Epithelial cell of esophagus (primary cell): ENCODE measurements at regions not wholly inside any gene's neighbourhood (a gene's known extent, or its start where the extent isn't known, plus 50 kb on each side); places are given as distances from the start of the nearest gene placed in this dataset.
"Not testable (repeated sequence)": the region's sequence is repeated elsewhere in the genome, so short reads cannot be mapped to it uniquely, and the experiment has no call there.

ENCODE experiments used
- DNase-seq: peaks from one replicate; pipeline ENCODE4 v3.0.0; 2010; ENCODE audit warnings: low read depth
- H3K4me3 ChIP-seq: 2 replicates; pipeline ENCODE4 v1.5.1; 2011; ENCODE audit warnings: mild to moderate bottlenecking, low read length, control low read depth
- CTCF ChIP-seq: IDR thresholded peaks from 2 replicates; pipeline ENCODE4 v1.5.1; 2011; ENCODE audit warnings: low read depth, mild to moderate bottlenecking, low read length, control low read depth, inconsistent platforms; ENCODE audit not compliant: insufficient read depth; ENCODE audit errors: missing control alignments

GRCh38 chr13:22940090-22940710 is 240.6 kb upstream of the SGCG start:
- no peak overlapping the region for H3K4me3 ChIP-seq
- TF ChIP-seq CTCF: no peak
- DNase-seq: no peak

- no peak for DNase-seq
- H3K4me3 ChIP-seq: no peak overlapping the region
- no peak for TF ChIP-seq CTCF
These were observed 240.0 kb upstream of the SGCG start for GRCh38 chr13:22940736-22941135.

DNA sequence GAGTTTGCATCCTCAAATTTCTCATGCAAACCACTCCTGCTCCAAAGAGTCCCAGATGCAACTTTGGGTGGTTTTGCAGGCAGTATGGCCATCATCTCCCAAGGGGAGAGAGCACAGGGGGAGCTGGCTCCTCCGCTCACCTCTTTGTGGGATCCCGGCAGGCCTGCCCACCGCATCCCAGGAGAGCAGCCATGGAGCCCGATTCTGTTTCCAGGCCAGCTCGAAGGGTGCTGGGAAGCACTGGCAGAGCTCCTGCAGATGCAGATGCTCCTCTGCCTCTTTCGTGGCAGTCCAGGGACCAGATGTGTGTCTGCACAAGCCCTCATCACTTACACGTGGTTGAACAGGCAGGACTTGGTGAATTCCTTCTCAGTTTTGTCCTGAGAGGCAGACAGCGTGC is 239.3 kb upstream of the SGCG start:
- DNase-seq, H3K4me3 ChIP-seq: not testable (repeated sequence)

DNA sequence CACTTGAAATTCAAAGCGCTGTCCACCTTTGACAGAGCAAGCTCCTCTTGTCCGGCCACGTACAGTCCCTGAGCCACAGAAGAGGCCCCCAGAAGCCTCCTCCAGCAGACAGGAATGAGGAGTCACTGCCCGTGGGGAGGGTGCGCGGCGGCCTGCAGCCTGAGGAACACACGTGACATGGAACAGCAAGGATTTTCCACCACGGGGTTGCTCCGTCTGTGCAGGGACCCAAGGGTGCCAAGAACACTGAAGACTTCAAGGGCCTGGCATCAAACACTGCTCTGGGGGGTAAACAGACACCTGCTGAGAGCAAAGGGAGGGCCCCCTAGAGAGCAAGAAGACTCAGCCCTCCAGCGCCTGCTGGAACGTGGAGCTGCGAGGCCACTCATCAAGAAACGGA is 237.9 kb upstream of the SGCG start:
- DNase-seq, H3K4me3 ChIP-seq: not testable (repeated sequence)

GRCh38 chr13:22944378-22944777 is 236.4 kb upstream of the SGCG start:
- TF ChIP-seq CTCF: no peak
- no peak for DNase-seq
- H3K4me3 ChIP-seq: no peak overlapping the region

- no peak for DNase-seq
- H3K4me3 ChIP-seq: no peak overlapping the region
- TF ChIP-seq CTCF: no peak
These were observed 235.2 kb upstream of the SGCG start for GRCh38 chr13:22945321-22946226.

GRCh38 chr13:22948421-22948820 is 232.4 kb upstream of the SGCG start:
- DNase-seq: no peak
- H3K4me3 ChIP-seq: no peak overlapping the region
- TF ChIP-seq CTCF: no peak

- not testable (repeated sequence) for H3K4me3 ChIP-seq, DNase-seq
These were observed 228.8 kb upstream of the SGCG start for GRCh38 chr13:22952018-22952417.

GRCh38 chr13:22955147-22955546 is 225.6 kb upstream of the SGCG start:
- DNase-seq, H3K4me3 ChIP-seq: not testable (repeated sequence)

GRCh38 chr13:22956456-22957115 is 224.2 kb upstream of the SGCG start:
- not testable (repeated sequence) for DNase-seq, H3K4me3 ChIP-seq

DNA sequence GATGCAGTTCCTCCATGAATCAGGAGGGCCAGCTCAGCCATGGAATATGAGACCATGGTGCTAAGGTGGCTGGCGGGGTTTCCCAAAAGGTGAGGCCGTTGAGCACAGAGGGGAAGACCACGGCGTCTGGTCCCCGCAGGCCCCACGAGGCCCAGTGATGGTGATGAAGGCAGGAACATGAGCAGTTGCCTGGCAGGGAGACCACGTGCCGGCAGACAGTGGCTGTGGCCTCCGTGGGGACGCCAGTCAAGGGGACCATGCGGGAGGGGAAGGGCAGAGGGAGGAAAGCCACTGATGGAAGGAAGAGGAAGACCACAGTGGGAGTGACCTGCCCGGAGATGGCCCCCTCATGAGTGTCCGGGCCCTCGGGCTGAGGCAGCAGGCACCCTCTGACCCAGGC is 220.9 kb upstream of the SGCG start:
- DNase-seq, H3K4me3 ChIP-seq: not testable (repeated sequence)
